ENCODE measurements at regions not wholly inside any gene's neighbourhood (a gene's known extent, or its start where the extent isn't known, plus 50 kb on each side); places are given as distances from the start of the nearest gene placed in this dataset.

DNA sequence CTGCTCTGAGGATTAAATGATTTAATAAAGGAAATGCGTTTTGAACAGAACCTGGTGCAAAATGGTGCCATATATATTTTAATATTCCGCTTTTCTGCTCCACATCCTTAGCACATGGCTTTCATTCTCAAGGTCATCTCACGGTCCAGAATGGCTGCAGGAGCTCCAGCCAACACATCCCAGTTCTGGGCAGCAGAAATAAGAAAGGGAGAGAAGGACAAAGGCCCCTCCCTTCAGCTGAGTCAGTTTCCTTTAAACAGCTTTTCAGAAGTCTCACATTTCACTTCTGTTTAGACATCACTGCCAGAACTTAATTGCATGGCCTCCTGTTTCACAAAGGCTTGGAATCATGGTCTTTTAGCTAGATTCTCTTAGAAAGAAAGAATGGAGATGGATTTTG is 75.2 kb upstream of the LRRN2 start:
- TF ChIP-seq CTCF (conservative IDR thresholded peaks at IDR 0.05): no peak
- no peak for TF ChIP-seq ZFX (IDR thresholded peaks at IDR 0.05)

Data from C4-2B (cell line).